GM19043 (cell line): ENCODE measurements at regions not wholly inside any gene's neighbourhood (a gene's known extent, or its start where the extent isn't known, plus 50 kb on each side); places are given as distances from the start of the nearest gene placed in this dataset.

Experiments
- ATAC-seq: cut with Tn5 transposase; IDR thresholded peaks from one replicate; pipeline ENCODE4 v1.9.1; 2021; ENCODE audit warnings: low read depth; ENCODE audit not compliant: unreplicated experiment

- ATAC-seq: no peak
Observed at GRCh38 chr4:149136951-149137620, 678.6 kb downstream of the IQCM start.

GRCh38 chr4:149135062-149135461 is 680.6 kb downstream of the IQCM start:
- ATAC-seq: no peak

GRCh38 chr4:149121023-149121404 is 678.8 kb upstream of the NR3C2 start:
- ATAC-seq: no peak

- ATAC-seq: no peak
Observed at GRCh38 chr4:149120331-149121022, 678.3 kb upstream of the NR3C2 start.

- no peak for ATAC-seq
Observed at GRCh38 chr4:149116806-149117205, 674.6 kb upstream of the NR3C2 start.

- no peak for ATAC-seq
Observed at GRCh38 chr4:149113804-149114430, 671.7 kb upstream of the NR3C2 start.

- ATAC-seq: no peak
Observed at GRCh38 chr4:149112109-149112508, 669.9 kb upstream of the NR3C2 start.

GRCh38 chr4:149110481-149110880 is 668.3 kb upstream of the NR3C2 start:
- ATAC-seq: no peak

GRCh38 chr4:149108626-149109025 is 666.4 kb upstream of the NR3C2 start:
- ATAC-seq: no peak

GRCh38 chr4:149102765-149103164 is 660.6 kb upstream of the NR3C2 start:
- no peak for ATAC-seq

- no peak for ATAC-seq
Observed at GRCh38 chr4:149101649-149102048, 659.4 kb upstream of the NR3C2 start.

GRCh38 chr4:149095811-149096210 is 653.6 kb upstream of the NR3C2 start:
- ATAC-seq: no peak

- ATAC-seq: no peak
Observed at GRCh38 chr4:149095001-149095400, 652.8 kb upstream of the NR3C2 start.

- ATAC-seq: no peak
Observed at GRCh38 chr4:149084144-149084543, 641.9 kb upstream of the NR3C2 start.

GRCh38 chr4:149077181-149077580 is 635.0 kb upstream of the NR3C2 start:
- no peak for ATAC-seq

GRCh38 chr4:149076401-149076800 is 634.2 kb upstream of the NR3C2 start:
- no peak for ATAC-seq

GRCh38 chr4:149072384-149072783 is 630.2 kb upstream of the NR3C2 start:
- ATAC-seq: no peak

- ATAC-seq: no peak
Observed at GRCh38 chr4:149065753-149066152, 623.5 kb upstream of the NR3C2 start.

- no peak for ATAC-seq
Observed at GRCh38 chr4:149062997-149063396, 620.8 kb upstream of the NR3C2 start.

- ATAC-seq: no peak
Observed at GRCh38 chr4:149057594-149057993, 615.4 kb upstream of the NR3C2 start.

- ATAC-seq: no peak
Observed at GRCh38 chr4:149056615-149057014, 614.4 kb upstream of the NR3C2 start.

- ATAC-seq: no peak
Observed at GRCh38 chr4:149055624-149056023, 613.4 kb upstream of the NR3C2 start.
